PC-9 (cell line): ENCODE measurements at regions not wholly inside any gene's neighbourhood (a gene's known extent, or its start where the extent isn't known, plus 50 kb on each side); places are given as distances from the start of the nearest gene placed in this dataset.

Experiments
- BruUV-seq: library from RNA; stranded (reverse); fragments of 400-500 nt; replicated peaks from 2 replicates; lab custom pipeline; 2021; lab: Mats Ljungman, UMichigan
- CTCF ChIA-PET: fragments of 300-600 bp; sonication (Branson Sonifier 250); formaldehyde crosslinking; loops from one replicate; lab custom pipeline; 2022; ENCODE audit warnings: antibody characterized with exemption; lab: Charles Lee
- POLR2A ChIA-PET: fragments of 300-600 bp; sonication (Branson Sonifier 250); formaldehyde crosslinking; loops from one replicate; lab custom pipeline; 2022; ENCODE audit warnings: antibody characterized with exemption; ENCODE audit not compliant: unreplicated experiment; lab: Charles Lee
- DNase-seq, 2 experiments: peaks; one replicate each; pipeline versions ENCODE4 v3.0.0 to v3.0.0-alpha.2; 2015 to 2022; ENCODE audit warnings: mixed read lengths in 1 of 2
- H2AFZ ChIP-seq: fragments of 200-600 bp; sonication (generic); 2 replicates; pipeline ENCODE4 v1.8.1; 2017; ENCODE audit warnings: antibody characterized with exemption
- H3F3A ChIP-seq: fragments of 200-600 bp; sonication (generic); 2 replicates; pipeline ENCODE4 v1.8.1; 2017; ENCODE audit warnings: antibody characterized with exemption, mild to moderate bottlenecking, low read depth; ENCODE audit not compliant: insufficient read depth
- H3K27ac ChIP-seq: fragments of 200-600 bp; sonication (generic); 2 replicates; pipeline ENCODE4 v1.6.1; 2016; ENCODE audit warnings: mixed run types
- H3K27me3 ChIP-seq: fragments of 200-600 bp; sonication (generic); 2 replicates; pipeline ENCODE4 v1.6.1; 2016; ENCODE audit warnings: low read depth, mixed run types; ENCODE audit not compliant: insufficient read depth
- H3K36me3 ChIP-seq: fragments of 200-600 bp; sonication (generic); 2 replicates; pipeline ENCODE4 v1.6.1; 2016; ENCODE audit warnings: low read depth, mixed run types
- H3K4me1 ChIP-seq: fragments of 200-600 bp; sonication (generic); replicated peaks from 2 replicates; pipeline ENCODE4 v1.6.1; 2016; ENCODE audit warnings: mixed run types; ENCODE audit not compliant: insufficient read depth
- H3K4me2 ChIP-seq: fragments of 200-600 bp; sonication (generic); 2 replicates; pipeline ENCODE4 v1.6.1; 2017; ENCODE audit warnings: mixed run types
- H3K4me3 ChIP-seq: fragments of 200-600 bp; sonication (generic); 2 replicates; pipeline ENCODE4 v1.6.1; 2016; ENCODE audit warnings: mixed run types
- H3K79me2 ChIP-seq: fragments of 200-600 bp; sonication (generic); 2 replicates; pipeline ENCODE4 v1.6.1; 2017; ENCODE audit warnings: low read depth, mixed run types
- H3K9me2 ChIP-seq: fragments of 200-600 bp; sonication (generic); 2 replicates; pipeline ENCODE4 v1.8.1; 2017; ENCODE audit warnings: mild to moderate bottlenecking; ENCODE audit not compliant: insufficient read depth
- H3K9me3 ChIP-seq: fragments of 200-600 bp; sonication (generic); 2 replicates; pipeline ENCODE4 v1.8.1; 2016; ENCODE audit warnings: low read depth; ENCODE audit not compliant: insufficient read depth
- H4K20me1 ChIP-seq: fragments of 200-600 bp; sonication (generic); 2 replicates; pipeline ENCODE4 v1.8.1; 2017; ENCODE audit not compliant: insufficient read depth
- CTCF ChIP-seq: fragments of 200-600 bp; sonication (generic); conservative IDR thresholded peaks from 2 replicates; pipeline ENCODE4 v1.6.1; 2017; ENCODE audit warnings: mixed run types, antibody characterized with exemption, mild to moderate bottlenecking, moderate library complexity
- EZH2 ChIP-seq: fragments of 200-600 bp; sonication (generic); IDR thresholded peaks from 2 replicates; pipeline ENCODE4 v1.8.0; 2017; ENCODE audit warnings: antibody characterized with exemption, low read depth
- intact Hi-C: fragments of 100-400 bp; cut with micrococcal nuclease; formaldehyde crosslinking; loops from one replicate; pipeline ENCODE4 v1.10.0; 2022; ENCODE audit not compliant: unreplicated experiment

GRCh38 chr16:66121466-66121865, 245.0 kb upstream of the CDH5 start:
- Histone ChIP-seq H4K20me1 (no peaks in the 10 kb centered on the region), H3K79me2 (no peaks in the 10 kb centered on the region), H3K36me3 (no peaks in the 10 kb centered on the region), H3K27me3 (peaks cover 58% of the 10 kb centered on the region), H2AFZ (no peak overlapping the region), H3K9me3 (0 out of 2 replicates have a peak, but pooled peaks cover 3% of the 10 kb centered on the region), H3K4me1 (no peaks in the 10 kb centered on the region), H3F3A (no peaks in the 10 kb centered on the region), H3K9me2 (no peaks in the 10 kb centered on the region), H3K4me3 (no peak overlapping the region), H3K4me2 (no peak overlapping the region), H3K27ac (no peak overlapping the region)
- no peak for DNase-seq
- CTCF ChIA-PET: no interaction called here
- BruUV-seq: no TSS peak
- POLR2A ChIA-PET: no interaction called here
- TF ChIP-seq EZH2 (no peak), CTCF (no peak)
- intact Hi-C loops: no loop called here

- H3K4me2 ChIP-seq: no peak overlapping the region
- no peaks in the 10 kb centered on the region for H3K4me1 ChIP-seq
- no peaks in the 10 kb centered on the region for H3K79me2 ChIP-seq
- peaks cover 56% of the 10 kb centered on the region for H3K27me3 ChIP-seq
- H3K9me3 ChIP-seq: 0 out of 2 replicates have a peak, but pooled peaks cover 3% of the 10 kb centered on the region
- H2AFZ ChIP-seq: no peak overlapping the region
- no peak overlapping the region for H3K4me3 ChIP-seq
- DNase-seq: no peak
- intact Hi-C loops: no loop called here
- H3F3A ChIP-seq: no peaks in the 10 kb centered on the region
- BruUV-seq: no TSS peak
- H4K20me1 ChIP-seq: no peaks in the 10 kb centered on the region
- no peaks in the 10 kb centered on the region for H3K36me3 ChIP-seq
- ChIA-PET CTCF (no interaction called here), POLR2A (no interaction called here)
- no peak overlapping the region for H3K27ac ChIP-seq
- H3K9me2 ChIP-seq: no peaks in the 10 kb centered on the region
- no peak for TF ChIP-seq CTCF
- TF ChIP-seq EZH2: no peak
Observed at GRCh38 chr16:66120656-66121055, 245.8 kb upstream of the CDH5 start.

GRCh38 chr16:66116163-66117002, 250.1 kb upstream of the CDH5 start:
- H3K4me3 ChIP-seq: no peak overlapping the region
- BruUV-seq: no TSS peak
- H3K27me3 ChIP-seq: peaks cover 65% of the 10 kb centered on the region
- H2AFZ ChIP-seq: no peak overlapping the region
- H3F3A ChIP-seq: no peaks in the 10 kb centered on the region
- no peaks in the 10 kb centered on the region for H3K79me2 ChIP-seq
- POLR2A ChIA-PET: no interaction called here
- H3K9me3 ChIP-seq: 0 out of 2 replicates have a peak, but pooled peaks cover 3% of the 10 kb centered on the region
- H4K20me1 ChIP-seq: no peaks in the 10 kb centered on the region
- H3K9me2 ChIP-seq: no peaks in the 10 kb centered on the region
- H3K4me2 ChIP-seq: no peak overlapping the region
- TF ChIP-seq CTCF: no peak
- intact Hi-C loops: no loop called here
- CTCF ChIA-PET: interaction anchor here (0.6 kb wide), 1 partner anchor 31 kb away, joined by 3 read pairs; no protein-coding TSS in a partner anchor
- H3K36me3 ChIP-seq: no peaks in the 10 kb centered on the region
- no peak for DNase-seq
- no peak overlapping the region for H3K27ac ChIP-seq
- H3K4me1 ChIP-seq: no peaks in the 10 kb centered on the region
